ENCODE measurements at regions not wholly inside any gene's neighbourhood (a gene's known extent, or its start where the extent isn't known, plus 50 kb on each side); places are given as distances from the start of the nearest gene placed in this dataset.

DNA sequence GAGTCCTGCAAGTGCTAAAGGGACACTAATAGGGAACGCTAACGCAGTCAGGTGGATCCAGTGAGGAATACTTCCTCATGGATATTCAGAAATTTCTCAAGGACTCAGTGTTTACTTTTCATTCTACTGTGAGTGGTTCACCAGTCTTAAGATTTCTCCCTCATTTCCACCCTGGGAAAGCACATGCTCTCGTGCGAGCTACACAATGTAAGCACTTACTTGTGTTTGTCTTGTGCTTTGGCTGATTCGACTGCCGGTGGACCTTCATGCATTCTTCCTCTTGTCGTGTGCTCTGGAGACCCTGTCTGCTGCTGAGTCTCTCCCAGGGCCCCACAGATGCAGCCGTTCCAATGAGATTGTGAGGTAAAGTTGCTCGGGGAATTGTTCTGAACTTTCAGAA is 180.1 kb downstream of the NUFIP1 start:
- Histone ChIP-seq H3K36me3 (ENCODE audit: insufficient read depth, low read length) (no peaks in the 10 kb centered on the region), H3K9ac (ENCODE audit: low read length) (no peak overlapping the region), H4K20me1 (ENCODE audit: insufficient read depth, low read length) (no peaks in the 10 kb centered on the region), H2AFZ (ENCODE audit: low read depth, low read length) (no peak overlapping the region), H3K27me3 (ENCODE audit: insufficient read depth, low read length) (no peaks in the 10 kb centered on the region), H3K27ac (ENCODE audit: low read depth, low read length) (no peak overlapping the region), H3K9me3 (ENCODE audit: insufficient read depth, low read depth, low read length) (no peaks in the 10 kb centered on the region), H3K4me2 (ENCODE audit: low read length) (no peak overlapping the region), H3K79me2 (ENCODE audit: insufficient read depth, low read length) (no peaks in the 10 kb centered on the region), H3K4me1 (ENCODE audit: insufficient read depth, low read length) (peaks cover 38% of the 10 kb centered on the region), H3K4me3 (ENCODE audit: insufficient read depth, low read depth, low read length) (no peak overlapping the region)
- no peak for DNase-seq (ENCODE audit: low read depth)
- Mint-ChIP-seq H3K9me3 (ENCODE audit: unreplicated experiment) (no peaks in the 10 kb centered on the region), H3K4me3 (ENCODE audit: unreplicated experiment) (no peak overlapping the region), H3K27me3 (ENCODE audit: low read depth, unreplicated experiment) (no peaks in the 10 kb centered on the region), H3K4me1 (ENCODE audit: low read depth, unreplicated experiment) (peaks cover 19% of the 10 kb centered on the region), H3K27ac (ENCODE audit: unreplicated experiment) (no peak overlapping the region), H3K36me3 (ENCODE audit: low read depth, unreplicated experiment) (peaks cover 2% of the 10 kb centered on the region)
- no peak for FAIRE-seq
- TF ChIP-seq, protein P1, sequence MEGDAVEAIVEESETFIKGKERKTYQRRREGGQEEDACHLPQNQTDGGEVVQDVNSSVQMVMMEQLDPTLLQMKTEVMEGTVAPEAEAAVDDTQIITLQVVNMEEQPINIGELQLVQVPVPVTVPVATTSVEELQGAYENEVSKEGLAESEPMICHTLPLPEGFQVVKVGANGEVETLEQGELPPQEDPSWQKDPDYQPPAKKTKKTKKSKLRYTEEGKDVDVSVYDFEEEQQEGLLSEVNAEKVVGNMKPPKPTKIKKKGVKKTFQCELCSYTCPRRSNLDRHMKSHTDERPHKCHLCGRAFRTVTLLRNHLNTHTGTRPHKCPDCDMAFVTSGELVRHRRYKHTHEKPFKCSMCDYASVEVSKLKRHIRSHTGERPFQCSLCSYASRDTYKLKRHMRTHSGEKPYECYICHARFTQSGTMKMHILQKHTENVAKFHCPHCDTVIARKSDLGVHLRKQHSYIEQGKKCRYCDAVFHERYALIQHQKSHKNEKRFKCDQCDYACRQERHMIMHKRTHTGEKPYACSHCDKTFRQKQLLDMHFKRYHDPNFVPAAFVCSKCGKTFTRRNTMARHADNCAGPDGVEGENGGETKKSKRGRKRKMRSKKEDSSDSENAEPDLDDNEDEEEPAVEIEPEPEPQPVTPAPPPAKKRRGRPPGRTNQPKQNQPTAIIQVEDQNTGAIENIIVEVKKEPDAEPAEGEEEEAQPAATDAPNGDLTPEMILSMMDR (IDR thresholded peaks at IDR 0.05; ENCODE audit: insufficient read depth, low read depth, low read length): no peak
- TF ChIP-seq EZH2 (IDR thresholded peaks at IDR 0.05; ENCODE audit: insufficient read depth, low read length): no peak

DNA sequence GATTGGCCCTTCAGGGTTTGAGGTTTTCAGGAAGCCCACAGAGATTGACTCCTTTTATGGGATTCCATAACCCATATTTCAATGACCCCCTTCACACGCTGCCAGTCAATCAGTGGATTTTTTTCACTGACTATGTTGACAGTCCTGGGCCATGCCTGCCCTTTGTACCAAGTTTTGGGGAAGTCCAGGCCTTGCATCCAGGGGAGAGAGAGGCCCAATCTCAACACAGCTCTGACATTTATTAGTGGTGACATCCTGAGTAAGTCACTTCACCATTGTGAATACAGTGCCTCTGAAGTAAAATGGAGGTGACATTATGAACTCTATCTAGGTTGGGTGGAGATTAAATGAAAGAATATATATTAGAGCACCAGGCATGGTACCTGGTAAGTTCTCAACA is 181.1 kb downstream of the NUFIP1 start:
- H3K36me3 ChIP-seq (ENCODE audit: insufficient read depth, low read length): no peaks in the 10 kb centered on the region
- Mint-ChIP-seq H3K27me3 (ENCODE audit: low read depth, unreplicated experiment) (no peaks in the 10 kb centered on the region), H3K9me3 (ENCODE audit: unreplicated experiment) (no peaks in the 10 kb centered on the region), H3K27ac (ENCODE audit: unreplicated experiment) (no peak overlapping the region), H3K36me3 (ENCODE audit: low read depth, unreplicated experiment) (peaks cover 2% of the 10 kb centered on the region), H3K4me3 (ENCODE audit: unreplicated experiment) (no peak overlapping the region), H3K4me1 (ENCODE audit: low read depth, unreplicated experiment) (peaks cover 15% of the 10 kb centered on the region)
- no peak overlapping the region for H2AFZ ChIP-seq (ENCODE audit: low read depth, low read length)
- no peaks in the 10 kb centered on the region for H4K20me1 ChIP-seq (ENCODE audit: insufficient read depth, low read length)
- no peak overlapping the region for H3K4me3 ChIP-seq (ENCODE audit: insufficient read depth, low read depth, low read length)
- no peak overlapping the region for H3K9ac ChIP-seq (ENCODE audit: low read length)
- H3K79me2 ChIP-seq (ENCODE audit: insufficient read depth, low read length): no peaks in the 10 kb centered on the region
- H3K4me1 ChIP-seq (ENCODE audit: insufficient read depth, low read length): peaks cover 31% of the 10 kb centered on the region
- no peaks in the 10 kb centered on the region for H3K27me3 ChIP-seq (ENCODE audit: insufficient read depth, low read length)
- FAIRE-seq (no peak), DNase-seq (ENCODE audit: low read depth) (no peak)
- no peak overlapping the region for H3K4me2 ChIP-seq (ENCODE audit: low read length)
- no peaks in the 10 kb centered on the region for H3K9me3 ChIP-seq (ENCODE audit: insufficient read depth, low read depth, low read length)
- no peak overlapping the region for H3K27ac ChIP-seq (ENCODE audit: low read depth, low read length)
- TF ChIP-seq, protein P1 (IDR thresholded peaks at IDR 0.05; ENCODE audit: insufficient read depth, low read depth, low read length): no peak
- TF ChIP-seq EZH2 (IDR thresholded peaks at IDR 0.05; ENCODE audit: insufficient read depth, low read length): no peak

DNA sequence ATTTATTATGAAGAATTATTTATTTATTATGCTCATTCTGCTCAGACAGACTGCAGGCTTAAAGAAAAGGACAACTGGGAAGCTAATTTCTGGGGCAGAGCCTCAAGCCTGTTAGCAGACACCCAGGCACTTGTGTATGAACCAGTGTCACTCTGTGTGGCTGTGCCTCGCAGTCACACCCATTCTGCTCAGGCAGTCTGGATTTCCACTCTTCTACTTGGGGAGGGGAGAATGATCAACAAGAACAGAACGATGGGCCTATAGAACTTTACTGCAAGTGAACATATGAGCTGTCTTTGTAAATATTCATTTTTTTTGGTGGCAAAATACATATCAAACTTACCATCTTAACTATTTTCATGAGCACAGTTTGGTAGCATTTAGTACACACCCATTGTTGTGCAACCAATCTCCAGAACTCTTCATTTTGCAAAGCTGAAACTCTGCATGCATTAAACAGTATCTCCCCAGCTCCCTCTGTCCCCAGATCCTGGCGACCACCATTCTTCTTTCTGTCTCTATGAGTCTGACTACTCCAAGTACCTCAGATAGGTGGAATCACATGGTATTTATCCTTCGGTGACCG is 181.7 kb downstream of the NUFIP1 start:
- FAIRE-seq (no peak), DNase-seq (ENCODE audit: low read depth) (no peak)
- H2AFZ ChIP-seq (ENCODE audit: low read depth, low read length): no peak overlapping the region
- no peak overlapping the region for H3K27ac ChIP-seq (ENCODE audit: low read depth, low read length)
- H3K36me3 Mint-ChIP-seq (ENCODE audit: low read depth, unreplicated experiment): peaks cover 2% of the 10 kb centered on the region
- H3K9me3 Mint-ChIP-seq (ENCODE audit: unreplicated experiment): no peaks in the 10 kb centered on the region
- peaks cover 28% of the 10 kb centered on the region for H3K4me1 ChIP-seq (ENCODE audit: insufficient read depth, low read length)
- H3K27me3 Mint-ChIP-seq (ENCODE audit: low read depth, unreplicated experiment): no peaks in the 10 kb centered on the region
- no peaks in the 10 kb centered on the region for H3K79me2 ChIP-seq (ENCODE audit: insufficient read depth, low read length)
- H3K4me3 Mint-ChIP-seq (ENCODE audit: unreplicated experiment): no peak overlapping the region
- TF ChIP-seq, protein P1 (IDR thresholded peaks at IDR 0.05; ENCODE audit: insufficient read depth, low read depth, low read length): no peak
- no peak for TF ChIP-seq EZH2 (IDR thresholded peaks at IDR 0.05; ENCODE audit: insufficient read depth, low read length)
- H3K4me2 ChIP-seq (ENCODE audit: low read length): no peak overlapping the region
- no peaks in the 10 kb centered on the region for H4K20me1 ChIP-seq (ENCODE audit: insufficient read depth, low read length)
- H3K4me3 ChIP-seq (ENCODE audit: insufficient read depth, low read depth, low read length): no peak overlapping the region
- H3K27me3 ChIP-seq (ENCODE audit: insufficient read depth, low read length): no peaks in the 10 kb centered on the region
- H3K36me3 ChIP-seq (ENCODE audit: insufficient read depth, low read length): no peaks in the 10 kb centered on the region
- no peak overlapping the region for H3K27ac Mint-ChIP-seq (ENCODE audit: unreplicated experiment)
- peaks cover 17% of the 10 kb centered on the region for H3K4me1 Mint-ChIP-seq (ENCODE audit: low read depth, unreplicated experiment)
- H3K9me3 ChIP-seq (ENCODE audit: insufficient read depth, low read depth, low read length): no peaks in the 10 kb centered on the region
- no peak overlapping the region for H3K9ac ChIP-seq (ENCODE audit: low read length)
